NCI-H1048 (cell line): ENCODE measurements at regions not wholly inside any gene's neighbourhood (a gene's known extent, or its start where the extent isn't known, plus 50 kb on each side); places are given as distances from the start of the nearest gene placed in this dataset.

Experiments used
- DNase-seq: peaks from one replicate; lab custom pipeline; 2025; lab: John Stamatoyannopoulos, UW

- DNase-seq: no peak
Observed at GRCh38 chr9:107720501-107720900, 230.9 kb upstream of the KLF4 start.

GRCh38 chr9:107717529-107718314, 228.2 kb upstream of the KLF4 start:
- no peak for DNase-seq

- no peak for DNase-seq
Observed at GRCh38 chr9:107715740-107716139, 226.2 kb upstream of the KLF4 start.

- DNase-seq: no peak
Observed at GRCh38 chr9:107713470-107713869, 223.9 kb upstream of the KLF4 start.

- no peak for DNase-seq
Observed at GRCh38 chr9:107712390-107712789, 222.8 kb upstream of the KLF4 start.

- DNase-seq: no peak
Observed at GRCh38 chr9:107711542-107711941, 222.0 kb upstream of the KLF4 start.

GRCh38 chr9:107710953-107711352, 221.4 kb upstream of the KLF4 start:
- DNase-seq: no peak

- no peak for DNase-seq
Observed at GRCh38 chr9:107710546-107710945, 221.0 kb upstream of the KLF4 start.

- DNase-seq: no peak
Observed at GRCh38 chr9:107708791-107709190, 219.2 kb upstream of the KLF4 start.

- DNase-seq: no peak
Observed at GRCh38 chr9:107707915-107708441, 218.4 kb upstream of the KLF4 start.

- DNase-seq: no peak
Observed at GRCh38 chr9:107707428-107707837, 217.9 kb upstream of the KLF4 start.

GRCh38 chr9:107706701-107707427, 217.3 kb upstream of the KLF4 start:
- DNase-seq: no peak

GRCh38 chr9:107705521-107705920, 216.0 kb upstream of the KLF4 start:
- no peak for DNase-seq

GRCh38 chr9:107704774-107705173, 215.2 kb upstream of the KLF4 start:
- no peak for DNase-seq

GRCh38 chr9:107703651-107704050, 214.1 kb upstream of the KLF4 start:
- no peak for DNase-seq

- no peak for DNase-seq
Observed at GRCh38 chr9:107700847-107701246, 211.3 kb upstream of the KLF4 start.

GRCh38 chr9:107699231-107699630, 209.7 kb upstream of the KLF4 start:
- DNase-seq: no peak

GRCh38 chr9:107698779-107699178, 209.2 kb upstream of the KLF4 start:
- no peak for DNase-seq

GRCh38 chr9:107696302-107696701, 206.7 kb upstream of the KLF4 start:
- no peak for DNase-seq

- DNase-seq: no peak
Observed at GRCh38 chr9:107694390-107694789, 204.8 kb upstream of the KLF4 start.

GRCh38 chr9:107693625-107694326, 204.2 kb upstream of the KLF4 start:
- DNase-seq: no peak

GRCh38 chr9:107691664-107692063, 202.1 kb upstream of the KLF4 start:
- no peak for DNase-seq

GRCh38 chr9:107690021-107690420, 200.5 kb upstream of the KLF4 start:
- no peak for DNase-seq
